ENCODE measurements at regions not wholly inside any gene's neighbourhood (a gene's known extent, or its start where the extent isn't known, plus 50 kb on each side); places are given as distances from the start of the nearest gene placed in this dataset.
"Not testable (repeated sequence)": the region's sequence is repeated elsewhere in the genome, so short reads cannot be mapped to it uniquely, and the experiment has no call there.

DNA sequence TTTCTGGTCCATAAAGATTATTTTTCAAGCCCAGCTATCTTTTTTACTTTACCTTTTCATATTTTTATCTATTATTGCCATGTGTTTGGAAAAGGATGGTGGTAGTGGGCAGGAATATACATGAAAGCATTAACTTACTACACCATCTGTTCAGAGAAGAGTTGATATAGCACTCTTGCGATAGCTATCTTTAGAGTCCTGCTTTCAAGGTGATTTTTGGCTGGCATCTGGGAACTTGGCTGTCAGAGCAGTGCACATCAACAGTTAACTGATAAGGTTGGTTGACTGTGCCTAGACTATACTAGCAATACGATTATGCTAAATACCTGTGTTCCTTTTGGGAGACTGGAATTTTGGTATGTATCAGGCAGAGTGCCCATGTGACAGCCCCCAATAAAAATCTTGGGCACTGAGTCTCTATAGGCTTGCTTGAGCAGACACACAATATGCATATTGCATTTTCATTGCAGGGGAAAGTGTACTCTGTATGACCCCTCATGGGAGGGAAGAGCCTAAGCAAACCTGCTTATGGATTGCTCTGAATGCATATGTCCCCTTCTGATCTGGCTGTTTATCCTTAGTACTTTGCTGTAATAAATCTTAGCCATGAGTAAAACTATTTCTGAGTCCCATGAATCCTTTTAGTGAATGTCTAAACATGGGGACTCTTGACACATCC is 227.6 kb upstream of the C9orf72 start:
- FAIRE-seq (no peak), DNase-seq (ENCODE audit: insufficient read length, low spot score) (no peak)

DNA sequence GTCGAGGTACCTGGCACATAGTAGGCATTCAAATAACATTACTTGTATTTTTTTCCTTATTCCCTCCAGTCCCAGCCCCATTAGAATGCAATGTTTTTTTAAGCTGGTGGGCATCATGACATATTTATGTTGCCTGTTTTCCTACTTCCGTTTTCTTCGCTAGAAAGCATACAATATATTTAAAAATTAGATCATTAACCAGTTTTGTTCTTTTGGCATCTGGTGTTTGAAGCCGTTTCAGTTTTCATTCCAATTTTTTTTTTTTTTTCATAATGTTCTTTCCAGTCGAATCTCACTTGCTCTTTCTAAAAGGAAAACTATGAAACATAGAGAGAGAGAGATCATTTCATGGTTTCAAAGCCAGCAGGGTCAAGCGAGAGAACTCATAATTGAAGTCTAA is 228.3 kb upstream of the C9orf72 start:
- no peak for FAIRE-seq
- DNase-seq (ENCODE audit: insufficient read length, low spot score): no peak

DNA sequence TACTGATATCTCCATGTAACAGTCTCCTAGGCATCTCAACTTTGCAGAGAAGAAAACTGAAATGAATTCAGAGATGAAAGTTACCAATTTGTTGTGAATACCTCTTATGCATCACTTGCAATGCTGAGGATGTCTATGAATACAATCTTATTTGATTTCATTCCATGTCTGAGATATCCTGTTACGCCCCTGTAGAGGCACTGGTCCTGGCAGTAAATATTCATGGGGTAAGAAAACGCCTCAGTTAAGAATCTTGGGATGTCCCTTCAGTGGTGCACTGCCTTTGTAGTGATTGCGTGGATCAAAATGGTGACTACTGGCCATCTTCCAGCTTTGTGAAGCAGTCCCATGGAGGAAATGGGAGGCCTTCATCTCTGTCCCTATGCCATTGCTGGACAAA is 229.1 kb upstream of the C9orf72 start:
- DNase-seq (ENCODE audit: insufficient read length, low spot score) (no peak), FAIRE-seq (no peak)

DNA sequence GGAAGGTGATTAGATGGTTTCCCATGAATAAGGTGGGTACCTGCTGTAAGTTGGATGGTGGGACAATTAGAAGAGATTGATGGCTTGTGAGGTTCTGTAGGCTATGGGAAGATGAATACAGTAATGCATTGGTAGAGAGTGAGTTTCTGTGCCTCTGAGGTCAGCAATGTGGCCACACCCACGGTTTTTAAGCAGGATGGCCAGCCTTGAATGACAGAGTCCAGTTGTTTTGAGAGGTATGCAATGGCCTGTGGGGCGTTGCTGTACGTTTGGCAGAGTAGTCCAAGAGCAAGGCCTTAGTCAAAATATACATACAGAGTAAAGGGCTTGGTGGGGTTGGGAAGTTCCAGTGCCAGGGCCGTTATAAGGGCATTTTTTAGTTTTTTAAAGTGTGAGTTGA is 235.6 kb upstream of the C9orf72 start:
- FAIRE-seq (no peak), DNase-seq (ENCODE audit: insufficient read length, low spot score) (no peak)

DNA sequence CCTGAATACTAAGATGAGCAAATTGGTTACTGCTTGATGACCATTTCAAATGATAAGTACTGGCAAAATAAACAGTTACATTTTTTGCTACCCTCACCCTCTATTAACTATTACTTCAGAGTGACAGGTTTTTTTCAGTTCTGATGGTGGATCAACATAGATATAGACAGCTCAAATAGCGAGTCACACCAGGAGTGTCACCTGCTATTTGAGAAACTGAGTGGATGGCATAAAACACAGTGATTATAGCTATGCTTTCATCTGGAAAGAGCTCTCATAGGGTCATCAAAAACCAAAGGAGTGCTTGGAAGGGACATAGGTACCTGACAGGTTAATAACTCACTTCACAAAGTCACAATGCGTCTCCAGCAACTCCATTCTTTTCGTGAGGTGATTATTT is 244.5 kb upstream of the C9orf72 start:
- FAIRE-seq (no peak), DNase-seq (ENCODE audit: insufficient read length, low spot score) (no peak)

DNA sequence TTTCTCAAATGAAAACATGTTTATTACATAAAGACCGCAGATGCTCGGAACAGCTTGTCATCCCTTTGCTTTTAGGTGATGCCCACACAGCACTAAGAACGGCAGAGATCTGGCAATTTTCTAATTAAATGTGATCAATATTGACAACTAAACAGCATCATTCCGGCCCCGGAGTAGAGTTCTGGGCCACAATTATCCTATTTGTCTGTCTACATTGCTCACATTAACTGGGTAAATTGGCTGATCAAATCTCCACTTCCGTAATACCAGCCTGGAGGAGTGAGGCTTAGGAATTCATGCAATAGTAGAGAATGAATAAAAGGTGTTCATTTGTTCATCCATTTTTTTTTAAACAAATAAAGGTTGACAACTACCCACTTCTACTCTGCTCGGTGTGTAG is 245.1 kb upstream of the C9orf72 start:
- DNase-seq (ENCODE audit: insufficient read length, low spot score): no peak
- FAIRE-seq: no peak

DNA sequence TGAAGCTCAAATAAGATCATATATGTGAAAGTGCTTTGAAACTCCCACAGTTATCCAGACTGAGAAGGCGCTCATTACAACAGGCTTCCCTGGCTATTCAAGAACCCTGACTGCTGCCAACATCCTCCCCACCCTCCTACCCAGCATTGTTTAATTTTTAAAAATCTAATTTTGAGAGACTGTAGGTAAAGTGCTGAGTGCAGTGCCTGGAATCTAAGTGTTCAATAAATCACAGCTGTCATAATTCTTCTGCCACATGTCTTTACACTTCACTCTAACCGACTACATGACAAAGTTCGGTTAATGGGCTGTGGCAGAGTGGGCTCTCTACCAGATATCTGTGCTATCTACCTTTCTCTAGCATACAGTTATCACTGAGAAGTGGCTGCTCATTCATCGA is 255.6 kb upstream of the C9orf72 start:
- no peak for FAIRE-seq
- DNase-seq (ENCODE audit: insufficient read length, low spot score): no peak

DNA sequence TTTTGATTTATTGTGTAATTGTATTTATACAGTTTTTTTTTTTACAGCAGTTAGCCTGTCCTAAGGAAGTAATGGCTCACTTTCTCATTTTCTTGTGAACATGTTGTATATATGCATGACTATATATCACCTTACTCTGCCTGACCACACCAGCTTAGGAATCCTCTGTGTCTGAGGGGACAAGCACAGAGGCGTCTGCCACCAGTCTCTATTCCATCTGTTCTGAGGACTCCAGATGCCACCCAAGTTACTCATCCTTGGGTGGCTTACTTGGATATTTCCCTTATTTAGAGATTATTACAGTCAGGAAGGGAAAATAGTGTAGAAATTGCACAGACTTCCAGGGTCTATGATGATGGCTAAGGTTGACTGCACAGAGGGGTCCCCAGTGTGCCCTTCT is 256.3 kb upstream of the C9orf72 start:
- FAIRE-seq (no peak), DNase-seq (ENCODE audit: insufficient read length, low spot score) (no peak)

DNA sequence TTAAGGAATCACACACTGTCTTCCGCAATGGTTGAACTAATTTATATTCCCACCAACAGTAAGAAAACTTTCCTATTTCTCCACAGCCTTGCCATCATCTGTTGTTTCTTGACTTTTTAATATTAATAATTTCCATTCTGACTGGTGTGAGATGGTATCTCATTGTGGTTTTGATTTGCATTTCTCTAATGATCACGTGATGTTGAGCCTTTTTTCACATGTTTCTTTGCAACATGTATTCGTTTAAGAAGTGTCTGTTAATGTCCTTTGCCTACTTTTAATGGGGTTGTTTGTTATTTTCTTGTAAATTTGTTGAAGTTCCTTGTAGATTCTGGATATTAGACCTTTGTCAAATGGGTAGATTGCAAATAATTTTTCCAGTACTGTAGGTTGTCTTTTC is 258.8 kb upstream of the C9orf72 start:
- not testable (repeated sequence) for DNase-seq (ENCODE audit: insufficient read length, low spot score); FAIRE-seq

DNA sequence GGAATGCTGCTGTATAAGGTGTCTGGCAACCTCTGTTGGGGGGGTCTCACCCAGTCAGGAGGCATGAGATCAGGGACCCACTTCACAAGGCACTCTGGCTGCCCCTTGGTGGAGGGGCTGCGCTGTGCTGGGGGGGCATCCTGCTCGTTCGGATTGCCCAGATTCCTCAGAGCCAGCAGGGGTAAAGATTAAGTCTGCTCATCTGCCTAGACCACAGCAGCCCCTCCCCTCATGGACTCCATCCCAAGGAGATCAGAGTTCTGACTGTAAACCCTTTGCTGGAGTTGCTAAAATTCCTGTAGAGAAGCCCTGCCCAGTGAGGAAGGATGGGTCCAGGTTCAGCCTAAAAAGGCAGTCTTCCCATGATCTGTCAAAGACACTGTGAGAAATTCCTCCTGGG is 262.0 kb upstream of the C9orf72 start:
- FAIRE-seq: no peak
- DNase-seq (ENCODE audit: insufficient read length, low spot score): no peak

DNA sequence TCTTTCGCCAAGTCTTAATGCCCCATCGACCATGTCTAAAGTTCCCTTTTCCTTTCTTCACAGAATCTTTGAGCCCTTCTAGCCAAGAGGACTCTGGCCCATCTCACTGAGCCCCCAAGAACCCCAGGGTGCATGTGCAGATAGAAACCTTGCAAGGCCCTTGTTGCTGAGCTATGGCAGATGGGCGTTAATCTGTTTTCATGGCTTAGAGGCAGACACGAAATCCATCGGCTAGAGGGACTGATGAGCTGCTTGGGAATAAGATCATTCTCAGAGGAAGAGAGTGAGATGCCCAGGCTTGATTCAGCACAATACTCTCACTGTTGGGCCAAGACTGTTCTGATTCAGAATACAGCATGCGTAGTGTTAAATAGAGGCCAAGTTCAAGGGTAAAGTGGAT is 262.5 kb upstream of the C9orf72 start:
- no peak for FAIRE-seq

DNA sequence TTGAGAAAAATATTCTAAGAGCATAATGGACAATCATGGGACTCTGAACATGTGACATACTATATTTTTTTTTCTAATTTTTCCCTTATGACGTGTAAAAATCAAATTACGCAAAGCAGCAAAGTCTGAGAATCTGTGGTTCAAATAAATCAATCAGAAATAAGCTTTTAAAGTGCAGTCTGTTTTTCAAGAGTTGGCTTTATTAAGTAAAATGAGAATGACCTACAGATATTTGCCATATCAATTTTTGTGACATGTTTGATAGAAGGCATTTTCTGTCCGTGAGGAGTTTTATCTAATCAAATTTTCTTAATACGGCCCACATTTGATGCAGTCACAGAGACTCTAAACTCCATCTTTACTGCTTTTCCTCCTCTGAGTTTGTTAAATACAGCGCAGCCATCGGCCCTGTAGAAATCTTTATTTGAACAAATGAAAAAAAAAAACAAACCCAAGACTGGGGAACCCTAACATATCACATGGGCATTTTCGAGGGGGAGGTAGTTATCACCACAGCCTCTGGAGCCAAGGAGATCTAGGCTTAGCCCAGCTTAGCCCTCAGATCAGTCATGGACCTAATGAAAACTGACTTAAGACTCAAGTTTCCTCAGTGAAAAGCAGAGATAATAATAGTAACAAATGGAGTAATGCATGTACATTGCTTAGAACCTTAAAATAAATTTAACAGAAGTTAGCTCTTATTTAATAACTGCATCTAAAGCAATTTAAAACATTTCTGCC is 263.6 kb upstream of the C9orf72 start:
- no peak for DNase-seq (ENCODE audit: insufficient read length, low spot score)

More for the DNA sequence above, 262.5 kb upstream of the C9orf72 start:
- no peak for DNase-seq (ENCODE audit: insufficient read length, low spot score)

DNA sequence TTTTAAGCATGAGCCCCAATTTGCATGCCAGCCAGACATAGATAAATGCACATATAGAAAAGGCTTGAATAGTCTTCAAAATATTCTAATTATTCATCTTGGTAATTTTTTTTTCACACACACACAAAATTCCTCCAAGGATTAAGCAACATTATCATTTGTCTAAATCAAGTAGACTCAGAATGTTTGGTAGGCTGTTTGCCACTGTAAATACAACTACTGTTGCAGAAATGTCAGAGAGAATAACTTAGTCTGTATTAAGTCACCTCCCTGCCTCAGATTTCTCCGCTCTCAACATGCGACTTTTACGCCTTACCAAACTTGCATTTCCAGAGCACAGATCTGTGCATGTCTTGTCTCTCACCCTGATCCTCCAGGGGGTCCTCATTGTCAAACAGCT is 265.6 kb upstream of the C9orf72 start:
- DNase-seq (ENCODE audit: insufficient read length, low spot score) (no peak), FAIRE-seq (no peak)

More for the DNA sequence above, 263.6 kb upstream of the C9orf72 start:
- FAIRE-seq: no peak

DNA sequence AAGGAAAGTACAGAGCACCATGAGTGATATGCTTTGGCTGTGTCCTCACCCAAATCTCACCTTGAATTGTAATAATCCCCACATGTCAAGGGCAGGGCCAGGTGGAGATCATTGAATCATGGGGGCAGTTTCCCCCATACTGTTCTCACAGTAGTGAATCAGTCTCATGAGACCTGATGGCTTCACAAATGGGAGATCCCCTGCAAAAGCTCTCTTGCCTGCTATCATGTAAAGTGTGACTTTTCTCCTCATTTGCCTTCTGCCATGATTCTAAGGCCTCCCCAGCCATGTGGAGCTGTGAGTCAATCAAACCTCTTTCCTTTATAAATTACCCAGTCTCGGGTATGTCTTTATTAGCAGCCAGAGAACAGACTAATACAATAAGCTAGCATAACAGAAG is 266.5 kb upstream of the C9orf72 start:
- FAIRE-seq; DNase-seq (ENCODE audit: insufficient read length, low spot score): not testable (repeated sequence)

DNA sequence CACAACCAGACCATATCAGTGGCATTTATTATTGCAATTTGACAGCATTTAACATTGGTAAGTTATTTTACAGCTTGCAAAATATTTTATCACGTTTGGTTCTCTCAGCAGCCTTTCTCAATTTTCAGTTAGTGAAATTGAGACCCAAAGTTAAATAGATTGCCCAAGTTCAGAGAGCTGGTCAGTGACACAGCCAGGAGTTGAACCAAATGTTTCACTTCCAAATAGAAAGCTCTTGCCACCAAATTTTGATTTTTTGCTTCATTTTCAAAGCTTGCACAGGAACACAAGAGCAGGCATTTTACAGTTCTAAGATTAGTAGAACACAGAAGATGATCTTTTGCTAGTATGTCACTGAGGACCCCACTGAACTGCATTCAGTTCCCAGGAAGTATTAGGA is 271.5 kb upstream of the C9orf72 start:
- DNase-seq (ENCODE audit: insufficient read length, low spot score) (no peak), FAIRE-seq (no peak)

DNA sequence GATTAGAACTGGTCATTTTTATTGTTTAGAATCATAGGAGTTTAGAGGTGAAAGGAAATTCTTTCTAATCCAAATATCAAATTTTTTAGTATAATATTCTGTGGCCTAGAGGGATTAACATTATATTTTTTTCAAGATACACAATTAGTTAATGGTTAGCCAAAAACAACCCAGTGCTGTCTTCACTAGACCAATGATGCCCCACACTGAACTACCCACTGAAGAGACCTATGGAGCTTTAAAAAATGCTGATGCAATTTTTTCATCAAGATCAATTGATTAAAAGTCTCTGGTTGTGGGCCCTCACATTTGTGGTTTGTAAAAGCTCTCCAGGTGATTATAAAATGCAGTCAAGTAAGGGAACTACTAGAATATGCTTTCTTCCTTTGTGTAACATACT is 274.1 kb upstream of the C9orf72 start:
- FAIRE-seq (no peak), DNase-seq (ENCODE audit: insufficient read length, low spot score) (no peak)

DNA sequence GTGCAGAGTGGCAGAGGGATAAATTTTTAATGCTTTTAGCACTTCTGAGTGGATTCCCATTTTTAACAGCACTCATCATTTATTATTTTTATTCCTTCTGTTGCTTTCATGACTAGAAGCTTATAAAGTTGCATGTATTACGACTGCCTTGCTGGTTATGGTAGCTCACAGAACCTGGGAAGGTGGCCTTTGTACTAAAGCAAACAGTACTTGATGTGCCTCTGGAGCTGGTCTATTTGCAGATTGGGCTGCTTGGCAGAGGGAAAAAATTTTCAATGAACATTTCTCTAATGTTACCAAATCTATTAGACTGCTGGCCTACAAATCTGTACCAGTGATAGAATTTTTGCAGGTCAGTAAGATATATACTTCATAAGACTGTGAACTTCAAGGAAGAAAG is 274.5 kb upstream of the C9orf72 start:
- no peak for FAIRE-seq
- no peak for DNase-seq (ENCODE audit: insufficient read length, low spot score)

DNA sequence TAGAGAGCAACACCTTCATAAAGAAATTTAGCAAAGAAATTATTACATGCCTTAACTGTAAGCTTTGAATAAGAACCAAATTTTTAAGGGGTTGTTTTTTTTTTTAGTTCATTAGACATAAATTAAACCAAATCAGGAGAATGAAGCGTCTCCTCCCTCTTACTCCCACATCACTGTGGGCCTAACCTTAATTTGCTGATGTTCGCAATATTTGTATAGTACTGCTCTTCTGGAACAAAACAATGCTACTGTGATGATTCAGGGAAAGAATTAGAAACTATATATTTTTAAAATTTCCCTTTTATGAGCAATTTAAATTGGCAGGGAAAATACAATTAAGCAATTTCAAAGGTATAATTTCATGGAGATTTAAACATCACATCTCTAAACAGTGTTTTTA is 275.0 kb upstream of the C9orf72 start:
- DNase-seq (ENCODE audit: insufficient read length, low spot score) (no peak), FAIRE-seq (no peak)

DNA sequence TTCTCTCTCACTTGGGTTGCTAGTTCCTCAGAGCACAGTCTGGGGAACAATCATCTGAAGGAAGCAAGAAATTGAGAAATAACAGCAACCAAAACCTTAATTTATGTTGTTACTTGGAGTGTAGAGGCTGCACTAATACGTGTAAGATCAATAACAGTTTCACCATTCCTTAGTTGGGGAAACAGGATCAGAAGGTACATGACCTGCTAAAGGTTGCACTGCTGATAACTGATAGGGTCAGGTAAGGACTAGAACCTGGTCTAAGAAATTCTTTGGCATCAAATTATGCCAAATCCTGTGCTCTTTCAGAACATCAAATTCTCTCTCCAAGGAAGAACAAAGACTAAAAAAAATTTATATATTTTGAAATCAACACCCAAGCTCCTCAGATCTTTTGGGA is 278.6 kb upstream of the C9orf72 start:
- no peak for DNase-seq (ENCODE audit: insufficient read length, low spot score)
- FAIRE-seq: no peak

DNA sequence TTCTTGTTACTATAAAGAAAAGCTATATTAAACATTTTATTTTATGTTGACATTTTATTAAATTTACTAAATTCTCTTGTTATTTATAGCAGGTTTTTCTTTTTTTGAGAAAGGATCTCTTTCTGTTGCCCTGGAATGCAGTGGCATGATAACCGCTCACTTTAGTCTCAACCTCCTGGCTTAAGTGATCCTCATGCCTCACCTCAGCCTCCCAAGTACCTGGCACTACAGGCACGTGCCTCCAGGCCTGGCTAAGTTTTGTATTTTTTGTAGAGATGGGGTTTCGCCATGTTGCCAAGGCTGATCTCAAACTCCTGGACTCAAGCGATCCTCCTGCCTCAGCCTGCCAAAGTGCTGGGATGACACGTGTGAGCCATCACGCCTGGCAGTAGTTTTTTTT is 280.2 kb upstream of the C9orf72 start:
- FAIRE-seq (no peak), DNase-seq (ENCODE audit: insufficient read length, low spot score) (no peak)

DNA sequence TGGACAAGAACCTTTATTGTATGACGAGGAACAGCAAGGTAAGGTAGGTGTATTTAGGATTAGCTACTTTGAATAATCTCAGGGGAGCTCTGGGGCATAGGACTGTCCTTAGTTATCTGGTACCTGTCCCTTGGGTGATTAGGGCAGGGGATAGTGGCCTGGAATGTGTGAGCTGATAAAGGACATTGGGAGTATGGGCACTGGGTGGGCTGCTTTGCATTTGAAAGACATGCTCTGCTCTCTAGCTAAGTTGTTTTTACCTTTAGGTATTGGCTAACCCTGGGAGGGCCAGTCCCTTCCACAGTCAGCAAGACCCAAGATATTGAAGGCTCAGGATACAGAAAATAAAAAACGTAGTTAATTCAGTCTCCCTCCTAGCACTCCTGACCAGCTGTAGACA is 282.8 kb upstream of the C9orf72 start:
- DNase-seq (ENCODE audit: insufficient read length, low spot score) (no peak), FAIRE-seq (no peak)

DNA sequence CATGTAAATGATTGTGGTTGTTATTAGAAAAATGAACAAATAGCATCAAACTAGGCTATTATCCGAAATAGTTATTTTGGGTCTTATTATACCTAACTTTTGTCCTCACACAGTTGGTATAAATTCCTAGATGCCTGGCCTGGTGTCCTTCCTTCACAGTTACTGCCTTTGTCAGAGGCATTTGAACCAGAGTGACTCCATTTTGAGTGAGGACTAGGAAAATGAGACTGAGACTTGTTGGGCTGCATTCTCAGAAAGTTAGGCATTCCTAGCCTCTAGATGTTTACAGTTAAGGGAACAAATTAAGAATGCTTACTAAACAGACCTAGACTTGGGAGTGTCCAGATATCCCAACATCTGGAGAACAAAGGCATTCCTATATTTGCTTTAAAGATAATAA is 283.5 kb upstream of the C9orf72 start:
- FAIRE-seq: no peak
- no peak for DNase-seq (ENCODE audit: insufficient read length, low spot score)

DNA sequence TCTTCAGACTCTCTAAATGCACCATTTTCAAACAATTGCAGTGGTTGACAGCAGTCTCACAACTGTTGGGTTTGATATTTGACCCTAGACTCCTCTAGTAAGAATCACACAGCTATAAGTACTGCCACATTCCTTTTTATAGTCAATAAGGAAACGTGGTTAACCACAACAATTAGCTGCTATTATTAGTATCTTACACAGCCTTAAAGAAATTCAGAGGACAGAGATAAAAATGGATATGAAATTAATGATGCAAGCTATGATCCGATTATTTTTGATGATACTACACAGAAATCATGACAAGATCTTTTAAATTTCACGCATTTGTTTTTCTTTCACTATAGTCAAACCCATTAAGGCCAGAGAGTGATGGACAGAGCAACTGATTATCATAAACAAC is 288.6 kb upstream of the C9orf72 start:
- FAIRE-seq (no peak), DNase-seq (ENCODE audit: insufficient read length, low spot score) (no peak)
